ENCODE measurements at regions not wholly inside any gene's neighbourhood (a gene's known extent, or its start where the extent isn't known, plus 50 kb on each side); places are given as distances from the start of the nearest gene placed in this dataset.
"Not testable (repeated sequence)": the region's sequence is repeated elsewhere in the genome, so short reads cannot be mapped to it uniquely, and the experiment has no call there.

GRCh38 chr4:23023666-23024065, 330.9 kb downstream of the GBA3 start:
- no peaks in the 10 kb centered on the region for H3K36me3 Mint-ChIP-seq (ENCODE audit: low read depth)
- TF ChIP-seq CTCF (IDR thresholded peaks at IDR 0.05) = no peak
- intact Hi-C loops (cut with micrococcal nuclease) = no loop called here
- H3K4me1 Mint-ChIP-seq = no peaks in the 10 kb centered on the region
- ATAC-seq (ENCODE audit: low read depth) = no peak
- no peaks in the 10 kb centered on the region for H3K9me3 Mint-ChIP-seq
- H3K27ac Mint-ChIP-seq = no peak overlapping the region
- no peak overlapping the region for H3K4me3 Mint-ChIP-seq
- POLR2A ChIA-PET = no interaction called here
- CTCF ChIA-PET = no interaction called here
- no peaks in the 10 kb centered on the region for H3K27me3 Mint-ChIP-seq
- no peak for DNase-seq

GRCh38 chr4:23023121-23023520, 330.4 kb downstream of the GBA3 start:
- POLR2A ChIA-PET = no interaction called here
- Mint-ChIP-seq H3K4me3 (no peak overlapping the region), H3K27ac (no peak overlapping the region), H3K27me3 (no peaks in the 10 kb centered on the region), H3K36me3 (ENCODE audit: low read depth) (no peaks in the 10 kb centered on the region), H3K9me3 (no peaks in the 10 kb centered on the region), H3K4me1 (no peaks in the 10 kb centered on the region)
- CTCF ChIA-PET = no interaction called here
- ATAC-seq (ENCODE audit: low read depth) = no peak
- intact Hi-C loops (cut with micrococcal nuclease) = no loop called here
- no peak for DNase-seq
- no peak for TF ChIP-seq CTCF (IDR thresholded peaks at IDR 0.05)

GRCh38 chr4:23022032-23022431, 329.3 kb downstream of the GBA3 start:
- TF ChIP-seq CTCF (IDR thresholded peaks at IDR 0.05) = no peak

GRCh38 chr4:23021040-23021439, 328.3 kb downstream of the GBA3 start:
- DNase-seq (no peak), ATAC-seq (ENCODE audit: low read depth) (no peak)
- H3K27me3 Mint-ChIP-seq = no peaks in the 10 kb centered on the region
- no peaks in the 10 kb centered on the region for H3K36me3 Mint-ChIP-seq (ENCODE audit: low read depth)
- no peaks in the 10 kb centered on the region for H3K4me1 Mint-ChIP-seq
- intact Hi-C loops (cut with micrococcal nuclease) = no loop called here
- no peaks in the 10 kb centered on the region for H3K9me3 Mint-ChIP-seq
- POLR2A ChIA-PET = no interaction called here
- no peak overlapping the region for H3K27ac Mint-ChIP-seq
- H3K4me3 Mint-ChIP-seq = no peak overlapping the region
- CTCF ChIA-PET = no interaction called here
- TF ChIP-seq CTCF (IDR thresholded peaks at IDR 0.05) = no peak

More at GRCh38 chr4:23022032-23022431, 329.3 kb downstream of the GBA3 start:
- intact Hi-C loops (cut with micrococcal nuclease) = no loop called here
- H3K36me3 Mint-ChIP-seq (ENCODE audit: low read depth) = no peaks in the 10 kb centered on the region
- POLR2A ChIA-PET = no interaction called here
- ATAC-seq (ENCODE audit: low read depth) (no peak), DNase-seq (no peak)
- no peaks in the 10 kb centered on the region for H3K27me3 Mint-ChIP-seq
- H3K9me3 Mint-ChIP-seq = no peaks in the 10 kb centered on the region
- no peak overlapping the region for H3K4me3 Mint-ChIP-seq
- no peaks in the 10 kb centered on the region for H3K4me1 Mint-ChIP-seq
- CTCF ChIA-PET = no interaction called here
- no peak overlapping the region for H3K27ac Mint-ChIP-seq

- CTCF ChIA-PET; H3K4me3 Mint-ChIP-seq; POLR2A ChIA-PET; ATAC-seq (ENCODE audit: low read depth); intact Hi-C loops (cut with micrococcal nuclease); H3K4me1 Mint-ChIP-seq; H3K36me3 Mint-ChIP-seq (ENCODE audit: low read depth); DNase-seq; H3K27me3 Mint-ChIP-seq; H3K9me3 Mint-ChIP-seq; H3K27ac Mint-ChIP-seq: not testable (repeated sequence)
Measured at GRCh38 chr4:23020399-23020798, 327.7 kb downstream of the GBA3 start.

- no peak for TF ChIP-seq CTCF (IDR thresholded peaks at IDR 0.05)
- ATAC-seq (ENCODE audit: low read depth) = no peak
- Mint-ChIP-seq H3K36me3 (ENCODE audit: low read depth) (no peaks in the 10 kb centered on the region), H3K4me1 (no peaks in the 10 kb centered on the region), H3K9me3 (no peaks in the 10 kb centered on the region), H3K4me3 (no peak overlapping the region), H3K27ac (no peak overlapping the region), H3K27me3 (no peaks in the 10 kb centered on the region)
- DNase-seq = no peak
- ChIA-PET POLR2A (no interaction called here), CTCF (no interaction called here)
- intact Hi-C loops (cut with micrococcal nuclease) = no loop called here
Measured at GRCh38 chr4:23016981-23017380, 324.2 kb downstream of the GBA3 start.

All from activated B cell treated with CpG ODN at 0.5 μM for 24 hours (primary cell).